GM23248 (cell line): ENCODE measurements at regions not wholly inside any gene's neighbourhood (a gene's known extent, or its start where the extent isn't known, plus 50 kb on each side); places are given as distances from the start of the nearest gene placed in this dataset.

Experiments used
- EZH2 ChIP-seq: fragments of 200-600 bp; sonication (generic); IDR thresholded peaks from 2 replicates; pipeline ENCODE4 v1.6.1; 2018; ENCODE audit warnings: antibody characterized with exemption, mild to moderate bottlenecking; ENCODE audit not compliant: insufficient read depth, poor library complexity, severe bottlenecking
- EZH2phosphoT487 ChIP-seq: fragments of 200-600 bp; sonication (generic); IDR thresholded peaks from 2 replicates; pipeline ENCODE4 v1.6.1; 2018; ENCODE audit warnings: antibody characterized with exemption, moderate library complexity, mild to moderate bottlenecking, low read depth; ENCODE audit not compliant: insufficient read depth

DNA sequence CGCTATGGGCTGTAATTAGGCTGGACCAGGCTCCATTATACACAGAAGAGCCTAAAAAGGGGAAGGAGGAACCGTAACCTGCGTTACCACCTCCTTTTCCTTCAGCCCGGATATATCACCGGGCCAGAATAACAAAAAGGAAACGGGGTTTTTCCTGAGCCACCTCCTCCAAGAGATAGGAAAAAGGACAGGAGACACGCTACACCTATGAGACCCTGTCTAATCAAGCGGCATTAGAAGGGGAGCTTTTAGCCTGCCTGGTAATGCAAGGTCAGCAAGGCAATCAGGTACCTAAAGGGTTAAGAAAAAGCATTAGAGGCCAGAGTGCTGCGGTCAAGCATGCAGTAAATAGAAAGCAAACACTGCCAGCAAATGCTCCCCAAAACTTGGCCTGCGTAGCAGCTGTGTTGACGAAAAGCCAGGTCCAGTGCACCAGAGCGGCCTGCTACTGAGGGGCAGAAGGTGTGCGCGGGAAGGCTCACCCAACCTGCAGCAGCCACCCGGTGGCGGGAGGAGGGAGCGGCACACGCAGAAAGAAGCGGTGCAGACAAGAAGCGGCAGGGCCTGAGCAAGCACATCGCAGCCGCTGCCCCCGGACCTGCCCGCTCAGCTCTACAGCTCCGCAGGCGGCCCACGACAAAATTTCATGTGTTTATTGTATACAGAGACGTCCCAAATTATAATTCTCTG is 1466.1 kb downstream of the UQCRFS1 start:
- TF ChIP-seq EZH2 (no peak), EZH2phosphoT487 (no peak)
